ENCODE measurements at regions not wholly inside any gene's neighbourhood (a gene's known extent, or its start where the extent isn't known, plus 50 kb on each side); places are given as distances from the start of the nearest gene placed in this dataset.

DNA sequence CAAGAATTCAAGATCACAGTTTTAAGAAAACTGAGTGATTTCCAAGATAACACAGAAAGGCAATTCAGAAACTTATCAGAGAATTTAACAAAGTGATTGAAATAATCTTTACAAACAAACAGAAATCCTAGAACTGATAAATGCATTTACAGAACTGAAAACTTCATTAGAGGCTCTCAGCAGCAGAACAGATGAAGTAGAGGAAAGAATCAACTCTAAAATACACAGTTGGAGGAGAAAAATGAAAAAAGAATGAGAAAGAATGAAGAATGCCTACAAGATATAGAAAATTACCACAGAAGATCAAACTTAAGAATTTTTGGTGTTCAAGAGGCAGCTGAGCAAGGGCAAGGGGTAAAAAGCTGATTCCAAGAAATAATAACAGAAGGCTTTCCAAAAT is 168.8 kb downstream of the POLR2M start:
- TF ChIP-seq, protein P1, sequence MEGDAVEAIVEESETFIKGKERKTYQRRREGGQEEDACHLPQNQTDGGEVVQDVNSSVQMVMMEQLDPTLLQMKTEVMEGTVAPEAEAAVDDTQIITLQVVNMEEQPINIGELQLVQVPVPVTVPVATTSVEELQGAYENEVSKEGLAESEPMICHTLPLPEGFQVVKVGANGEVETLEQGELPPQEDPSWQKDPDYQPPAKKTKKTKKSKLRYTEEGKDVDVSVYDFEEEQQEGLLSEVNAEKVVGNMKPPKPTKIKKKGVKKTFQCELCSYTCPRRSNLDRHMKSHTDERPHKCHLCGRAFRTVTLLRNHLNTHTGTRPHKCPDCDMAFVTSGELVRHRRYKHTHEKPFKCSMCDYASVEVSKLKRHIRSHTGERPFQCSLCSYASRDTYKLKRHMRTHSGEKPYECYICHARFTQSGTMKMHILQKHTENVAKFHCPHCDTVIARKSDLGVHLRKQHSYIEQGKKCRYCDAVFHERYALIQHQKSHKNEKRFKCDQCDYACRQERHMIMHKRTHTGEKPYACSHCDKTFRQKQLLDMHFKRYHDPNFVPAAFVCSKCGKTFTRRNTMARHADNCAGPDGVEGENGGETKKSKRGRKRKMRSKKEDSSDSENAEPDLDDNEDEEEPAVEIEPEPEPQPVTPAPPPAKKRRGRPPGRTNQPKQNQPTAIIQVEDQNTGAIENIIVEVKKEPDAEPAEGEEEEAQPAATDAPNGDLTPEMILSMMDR (conservative IDR thresholded peaks at IDR 0.05), result no peak
- no peak for TF ChIP-seq EZH2 (IDR thresholded peaks at IDR 0.05; ENCODE audit: low read depth)

Data from PC-9 (cell line).